ENCODE measurements at regions not wholly inside any gene's neighbourhood (a gene's known extent, or its start where the extent isn't known, plus 50 kb on each side); places are given as distances from the start of the nearest gene placed in this dataset.

GRCh38 chr9:86735772-86736458, 211.4 kb downstream of the GAS1 start:
- TF ChIP-seq POLR2A (IDR thresholded peaks at IDR 0.05; ENCODE audit: low read length) (no peak), GATA1 (IDR thresholded peaks at IDR 0.05; ENCODE audit: low read depth, low read length) (no peak)

Data from erythroblast (primary cell).